NB4 (cell line): ENCODE measurements at regions not wholly inside any gene's neighbourhood (a gene's known extent, or its start where the extent isn't known, plus 50 kb on each side); places are given as distances from the start of the nearest gene placed in this dataset.

Experiments
- CTCF ChIP-seq: IDR thresholded peaks from one replicate; pipeline ENCODE4 v1.5.1; 2012; ENCODE audit warnings: low read depth, low read length
- MYC ChIP-seq: IDR thresholded peaks from 2 replicates; pipeline ENCODE4 v1.6.1; 2011; ENCODE audit warnings: low read depth, low read length
- POLR2A ChIP-seq: IDR thresholded peaks from 2 replicates; pipeline ENCODE4 v1.6.1; 2011; ENCODE audit warnings: mild to moderate bottlenecking; ENCODE audit not compliant: insufficient read length; ENCODE audit errors: extremely low read depth

GRCh38 chrX:68908071-68908470 lies 79.2 kb downstream of the EFNB1 start:
- TF ChIP-seq POLR2A (no peak), MYC (no peak), CTCF (no peak)
